NCI-H345 treated with DMSO at 0.1 percent for 48 hours (cell line): ENCODE measurements at regions not wholly inside any gene's neighbourhood (a gene's known extent, or its start where the extent isn't known, plus 50 kb on each side); places are given as distances from the start of the nearest gene placed in this dataset.

Source experiments
- DNase-seq: peaks from one replicate; lab custom pipeline; 2025; ENCODE audit not compliant: unreplicated experiment; lab: John Stamatoyannopoulos, UW

DNA sequence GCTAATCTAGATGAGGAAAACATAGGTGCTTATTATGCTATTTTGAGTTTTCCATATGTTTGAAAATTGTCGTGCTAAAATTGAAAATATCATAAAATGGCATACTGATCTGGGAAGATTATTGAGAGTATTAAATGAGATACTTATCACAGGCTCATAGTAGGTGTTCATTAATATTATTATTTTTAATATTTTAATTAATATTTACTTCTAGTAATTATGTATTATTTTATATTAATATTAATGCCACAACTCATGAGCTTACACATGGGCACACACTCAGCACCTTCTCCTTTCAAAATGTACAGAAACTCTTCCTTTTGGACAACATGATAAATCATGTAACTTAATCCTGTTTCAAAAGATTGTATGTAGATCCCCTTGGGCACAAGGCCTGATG is 223.6 kb downstream of the RAB28 start:
- no peak for DNase-seq

- DNase-seq, result no peak
These were observed 233.9 kb downstream of the RAB28 start for GRCh38 chr4:13250263-13250662.

GRCh38 chr4:13248621-13249298 is 235.4 kb downstream of the RAB28 start:
- no peak for DNase-seq

DNA sequence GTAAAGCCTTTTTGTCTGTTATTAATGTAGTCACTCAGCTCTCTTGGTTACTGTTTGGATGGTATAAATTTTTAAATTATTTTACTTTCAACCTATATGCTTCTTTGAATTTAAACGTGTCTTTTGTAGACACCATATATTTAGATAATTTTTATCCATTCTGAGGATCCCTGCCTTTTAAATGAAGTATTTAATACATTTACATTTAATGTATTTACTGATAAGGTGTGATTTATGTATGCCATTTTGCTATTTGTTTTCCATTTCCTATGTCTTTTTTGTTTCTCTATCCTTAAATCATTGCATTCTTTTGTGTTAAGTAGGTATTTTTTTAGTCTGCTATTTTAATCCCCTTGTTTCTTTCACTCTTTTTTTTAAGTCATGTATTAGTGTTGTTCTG is 238.0 kb downstream of the RAB28 start:
- DNase-seq, result no peak

- DNase-seq, result no peak
These were observed 239.7 kb downstream of the RAB28 start for GRCh38 chr4:13244444-13244843.

GRCh38 chr4:13243152-13243551 is 241.0 kb downstream of the RAB28 start:
- DNase-seq, result no peak

GRCh38 chr4:13240066-13240465 is 244.1 kb downstream of the RAB28 start:
- no peak for DNase-seq

GRCh38 chr4:13238936-13239335 is 245.2 kb downstream of the RAB28 start:
- no peak for DNase-seq

DNA sequence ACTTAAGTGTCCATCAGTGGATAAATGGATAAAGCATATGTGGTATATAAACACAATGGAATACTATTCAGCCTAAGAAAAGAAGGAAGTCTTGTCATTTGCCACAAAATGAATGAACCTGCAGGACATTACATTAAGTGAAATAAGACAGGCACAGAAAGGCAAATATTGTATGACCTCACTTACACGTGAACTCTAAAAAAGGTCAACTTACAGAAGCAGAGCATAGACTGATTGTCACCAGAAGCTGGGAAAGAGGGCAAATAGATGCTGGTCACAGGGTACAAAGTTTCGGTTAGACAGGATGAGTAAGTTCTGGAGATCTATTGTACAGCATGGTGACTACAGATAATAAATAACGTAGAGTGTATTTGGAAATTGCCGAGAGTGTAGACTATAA is 247.7 kb downstream of the RAB28 start:
- DNase-seq, result no peak

- no peak for DNase-seq
These were observed 250.4 kb downstream of the RAB28 start for GRCh38 chr4:13233755-13234154.

DNA sequence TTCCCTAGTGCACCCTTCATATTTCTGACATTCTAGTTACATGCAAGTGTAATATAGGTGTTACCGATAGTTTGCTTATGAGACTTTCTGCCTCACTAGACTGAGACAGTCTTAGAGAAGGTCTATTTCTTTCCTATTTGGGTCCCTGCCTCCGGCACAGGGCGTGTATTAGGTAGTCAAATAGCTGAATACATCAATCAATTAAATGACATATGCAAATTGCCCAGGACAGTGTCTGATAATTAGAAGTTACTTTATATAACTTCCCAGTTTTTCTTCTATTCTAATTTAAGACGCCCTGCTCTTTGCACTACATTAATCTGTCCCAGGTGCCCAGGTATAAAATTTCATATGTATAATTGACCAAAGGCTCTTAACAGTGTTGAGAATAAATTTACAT is 264.2 kb downstream of the RAB28 start:
- DNase-seq, result no peak

DNA sequence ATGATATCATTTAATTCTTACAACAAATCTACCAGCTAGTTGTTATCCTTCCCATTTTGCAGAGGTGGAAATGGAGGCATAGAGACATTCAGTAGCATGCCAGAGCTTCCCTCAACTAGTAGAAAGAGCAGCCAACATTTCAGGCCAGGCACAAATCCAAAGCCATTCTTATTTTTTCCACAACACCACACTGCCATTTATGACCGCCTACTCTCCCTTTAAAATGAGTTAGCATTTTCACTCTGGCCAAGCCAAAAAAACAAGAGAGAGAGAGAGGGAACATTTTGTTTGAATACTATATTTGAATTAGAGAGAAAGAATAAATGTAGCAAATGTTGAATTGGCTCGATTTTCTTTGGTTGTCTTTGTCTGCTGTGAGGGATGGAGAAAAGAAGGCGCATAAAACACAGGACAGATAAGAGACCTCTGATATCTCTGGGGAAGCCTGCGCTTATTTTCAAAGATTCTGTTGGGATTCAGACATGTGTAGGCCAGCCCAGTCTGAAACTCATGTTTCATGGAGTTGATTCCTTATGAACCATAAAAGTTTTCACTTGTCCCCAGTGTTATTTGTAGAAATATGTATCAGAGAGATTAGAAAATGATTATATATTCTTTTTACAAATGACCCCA is 265.7 kb downstream of the RAB28 start:
- DNase-seq, result no peak

DNA sequence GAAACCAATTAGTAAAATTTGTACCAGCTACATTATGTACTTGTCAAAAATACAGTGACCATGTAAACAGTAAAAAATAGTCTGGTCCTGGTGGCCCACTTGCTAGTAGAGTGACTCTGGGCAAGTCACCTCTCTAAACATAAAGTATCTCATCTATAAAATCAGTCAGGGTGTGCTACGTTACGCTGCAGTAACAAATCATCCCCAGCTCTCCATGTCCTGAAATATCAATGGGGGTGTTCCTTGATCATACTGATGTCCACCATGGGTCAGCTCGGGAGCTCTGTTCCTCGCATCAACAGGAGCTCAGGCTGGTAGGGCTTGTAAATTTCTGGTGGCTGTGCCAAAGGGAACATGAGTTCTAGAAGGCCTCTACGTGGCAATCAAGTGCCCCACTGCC is 268.6 kb downstream of the RAB28 start:
- DNase-seq, result no peak

- DNase-seq, result no peak
These were observed 271.2 kb downstream of the RAB28 start for GRCh38 chr4:13212936-13213335.

DNA sequence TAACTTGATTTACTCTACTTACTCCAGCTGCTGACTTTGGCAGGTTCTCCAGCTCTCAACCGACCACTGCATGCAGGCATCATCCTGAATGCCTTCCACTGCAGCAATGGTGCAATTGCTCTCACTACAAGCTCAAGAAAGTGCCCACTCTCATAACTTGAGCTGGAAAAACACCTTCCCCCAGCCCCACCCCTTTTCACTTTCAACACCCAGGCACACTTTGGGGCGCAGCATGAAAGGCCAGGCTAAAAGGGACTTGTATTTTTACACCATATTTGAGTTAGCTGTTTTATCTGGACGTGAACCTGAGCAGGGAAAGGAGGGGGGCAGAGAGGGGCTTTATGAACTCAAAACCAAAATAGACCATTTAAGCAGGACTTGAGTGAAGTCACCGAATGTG is 274.5 kb downstream of the RAB28 start:
- no peak for DNase-seq

- no peak for DNase-seq
These were observed 275.5 kb downstream of the RAB28 start for GRCh38 chr4:13208558-13209193.

DNA sequence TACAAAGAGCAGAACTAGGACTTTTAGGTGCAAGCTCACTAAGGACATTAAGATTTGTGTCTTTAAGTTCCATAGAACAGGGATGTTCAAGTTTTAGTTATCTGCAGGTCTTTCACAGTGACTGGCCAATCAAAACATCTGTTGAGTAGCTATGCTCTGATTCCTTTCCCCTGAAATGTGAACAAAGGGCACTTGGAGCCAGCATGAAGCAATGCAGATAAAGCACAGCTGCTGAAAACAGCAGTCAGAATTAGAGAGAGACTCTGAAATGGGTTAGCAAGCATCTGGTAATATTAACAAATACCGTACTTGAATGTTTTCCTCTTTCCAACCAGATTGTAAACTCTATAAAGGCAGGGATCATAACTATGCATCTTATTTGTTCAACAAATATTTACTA is 276.9 kb downstream of the RAB28 start:
- no peak for DNase-seq

- DNase-seq, result no peak
These were observed 281.0 kb downstream of the RAB28 start for GRCh38 chr4:13203101-13203500.

DNA sequence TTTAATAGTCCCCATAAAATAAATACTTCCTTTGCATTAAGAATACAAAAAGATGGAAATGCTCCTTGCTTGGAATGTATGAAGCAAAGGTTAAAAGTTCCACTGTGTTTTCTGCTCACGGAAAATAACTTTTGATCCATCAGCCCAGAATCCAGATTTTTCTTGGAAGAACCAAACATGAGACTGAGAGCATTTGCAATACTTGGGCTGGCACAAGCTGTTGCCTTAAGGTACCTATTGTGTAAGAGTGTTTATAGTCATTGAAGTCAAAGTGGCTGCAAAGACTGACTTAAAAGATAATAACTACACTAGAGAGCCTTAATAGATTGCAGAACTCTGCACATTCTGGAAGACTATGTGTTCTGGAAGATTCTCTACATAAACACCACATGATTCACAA is 281.4 kb downstream of the RAB28 start:
- no peak for DNase-seq

- no peak for DNase-seq
These were observed 282.9 kb downstream of the RAB28 start for GRCh38 chr4:13201241-13201640.

- no peak for DNase-seq
These were observed 287.4 kb downstream of the RAB28 start for GRCh38 chr4:13196721-13197120.

GRCh38 chr4:13193662-13194061 is 290.5 kb downstream of the RAB28 start:
- no peak for DNase-seq
